PFSK-1 (cell line): ENCODE measurements at regions not wholly inside any gene's neighbourhood (a gene's known extent, or its start where the extent isn't known, plus 50 kb on each side); places are given as distances from the start of the nearest gene placed in this dataset.

Experiments
- FOXP2 ChIP-seq: optimal IDR thresholded peaks from 2 replicates; pipeline ENCODE3; 2011; ENCODE audit warnings: borderline replicate concordance, control low read depth, inconsistent platforms; ENCODE audit not compliant: insufficient read depth; ENCODE audit errors: extremely low read length, extremely low read depth
- POLR2AphosphoS5 ChIP-seq: IDR thresholded peaks from 2 replicates; pipeline ENCODE4 v1.6.1; 2012; ENCODE audit warnings: low read depth, mild to moderate bottlenecking, control low read depth, low read length, moderate library complexity
- SIN3A ChIP-seq: IDR thresholded peaks from 2 replicates; pipeline ENCODE4 v1.6.1; 2012; ENCODE audit warnings: mild to moderate bottlenecking, low read length, moderate library complexity, borderline replicate concordance; ENCODE audit not compliant: insufficient read depth
- TAF1 ChIP-seq: IDR thresholded peaks from 2 replicates; pipeline ENCODE4 v1.6.1; 2012; ENCODE audit warnings: low read length, control low read depth, borderline replicate concordance; ENCODE audit not compliant: insufficient read depth
- TF ChIP-seq, protein P1 (sequence below), 2 experiments: IDR thresholded peaks; 2 replicates each; pipeline versions ENCODE4 v1.6.1 to v1.8.0; 2011 to 2012; ENCODE audit warnings: low read depth in 2 of 2, low read length in 2 of 2, control low read depth in 1 of 2, inconsistent platforms in 1 of 2, mild to moderate bottlenecking in 1 of 2, moderate library complexity in 1 of 2; ENCODE audit not compliant: insufficient read depth in 1 of 2

DNA sequence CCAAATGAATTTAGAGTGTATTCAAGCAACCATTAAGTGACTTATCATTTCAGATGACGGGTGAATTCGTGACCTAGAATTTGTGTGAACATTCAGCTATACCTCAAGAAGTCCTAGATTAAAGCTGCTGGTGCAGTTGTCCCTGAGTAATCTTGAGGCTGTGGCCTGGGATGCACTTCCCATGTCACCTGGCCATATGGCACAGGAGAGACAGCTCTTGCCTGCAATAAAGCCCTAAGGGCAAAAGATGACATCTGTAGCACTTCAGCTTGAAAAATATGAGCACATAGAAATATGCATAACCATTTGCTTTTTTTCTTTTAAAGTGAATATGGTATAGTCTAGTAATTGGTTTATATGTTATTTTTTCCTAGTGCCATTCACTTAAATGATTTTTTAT is 125.8 kb downstream of the FHDC1 start:
- TF ChIP-seq TAF1: no peak
- TF ChIP-seq SIN3A: no peak
- TF ChIP-seq POLR2AphosphoS5: no peak

DNA sequence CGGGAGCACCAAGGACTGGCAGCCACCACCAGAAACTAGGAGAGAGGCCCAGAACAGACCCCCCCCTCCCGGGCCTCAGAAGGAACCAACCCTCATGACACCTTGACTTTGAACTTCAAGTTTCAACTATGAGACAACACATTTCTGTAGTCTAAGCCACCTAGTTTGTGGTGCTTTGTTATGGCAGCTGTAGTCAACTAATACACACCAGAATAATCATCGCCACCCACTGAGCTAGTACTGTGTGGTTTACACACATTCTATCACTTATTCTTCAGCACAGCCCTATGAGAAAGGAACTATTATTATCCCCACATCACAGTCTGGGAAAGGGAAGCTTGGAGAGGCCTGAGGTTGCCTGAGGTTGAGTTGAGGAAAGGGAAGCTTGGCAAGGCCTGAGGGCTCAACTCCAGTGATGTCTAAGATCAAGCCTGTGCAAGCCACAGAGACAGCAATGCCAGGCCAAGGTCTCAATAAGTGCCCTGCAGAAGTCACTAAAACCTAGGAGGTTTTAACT is 126.6 kb downstream of the FHDC1 start:
- TF ChIP-seq, protein P1, sequence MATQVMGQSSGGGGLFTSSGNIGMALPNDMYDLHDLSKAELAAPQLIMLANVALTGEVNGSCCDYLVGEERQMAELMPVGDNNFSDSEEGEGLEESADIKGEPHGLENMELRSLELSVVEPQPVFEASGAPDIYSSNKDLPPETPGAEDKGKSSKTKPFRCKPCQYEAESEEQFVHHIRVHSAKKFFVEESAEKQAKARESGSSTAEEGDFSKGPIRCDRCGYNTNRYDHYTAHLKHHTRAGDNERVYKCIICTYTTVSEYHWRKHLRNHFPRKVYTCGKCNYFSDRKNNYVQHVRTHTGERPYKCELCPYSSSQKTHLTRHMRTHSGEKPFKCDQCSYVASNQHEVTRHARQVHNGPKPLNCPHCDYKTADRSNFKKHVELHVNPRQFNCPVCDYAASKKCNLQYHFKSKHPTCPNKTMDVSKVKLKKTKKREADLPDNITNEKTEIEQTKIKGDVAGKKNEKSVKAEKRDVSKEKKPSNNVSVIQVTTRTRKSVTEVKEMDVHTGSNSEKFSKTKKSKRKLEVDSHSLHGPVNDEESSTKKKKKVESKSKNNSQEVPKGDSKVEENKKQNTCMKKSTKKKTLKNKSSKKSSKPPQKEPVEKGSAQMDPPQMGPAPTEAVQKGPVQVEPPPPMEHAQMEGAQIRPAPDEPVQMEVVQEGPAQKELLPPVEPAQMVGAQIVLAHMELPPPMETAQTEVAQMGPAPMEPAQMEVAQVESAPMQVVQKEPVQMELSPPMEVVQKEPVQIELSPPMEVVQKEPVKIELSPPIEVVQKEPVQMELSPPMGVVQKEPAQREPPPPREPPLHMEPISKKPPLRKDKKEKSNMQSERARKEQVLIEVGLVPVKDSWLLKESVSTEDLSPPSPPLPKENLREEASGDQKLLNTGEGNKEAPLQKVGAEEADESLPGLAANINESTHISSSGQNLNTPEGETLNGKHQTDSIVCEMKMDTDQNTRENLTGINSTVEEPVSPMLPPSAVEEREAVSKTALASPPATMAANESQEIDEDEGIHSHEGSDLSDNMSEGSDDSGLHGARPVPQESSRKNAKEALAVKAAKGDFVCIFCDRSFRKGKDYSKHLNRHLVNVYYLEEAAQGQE (IDR thresholded peaks at IDR 0.05; ENCODE audit: insufficient read depth in 1 of 2, low read depth in 2 of 2, low read length in 2 of 2): no peak
- TF ChIP-seq POLR2AphosphoS5: no peak
- no peak for TF ChIP-seq TAF1

DNA sequence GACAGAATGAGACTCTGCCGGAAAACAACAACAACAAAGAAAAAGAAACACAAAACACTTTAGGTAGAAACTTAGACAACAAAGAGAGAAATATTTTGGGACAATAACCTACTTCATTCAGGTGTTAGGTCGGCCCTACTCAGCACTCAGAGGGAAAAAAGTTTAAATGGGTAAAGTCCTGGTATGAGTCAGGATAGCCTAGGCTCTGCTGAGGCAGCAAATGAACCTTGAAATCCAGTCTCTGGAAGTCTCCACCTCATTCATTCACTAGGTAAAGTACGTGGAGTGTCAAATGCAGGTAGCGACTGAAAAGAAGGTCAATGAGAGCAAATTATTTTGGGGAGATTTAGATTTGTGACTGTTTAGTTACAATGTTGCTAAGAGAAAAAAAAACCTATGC is 127.4 kb downstream of the FHDC1 start:
- TF ChIP-seq FOXP2: no peak
- no peak for TF ChIP-seq POLR2AphosphoS5
- TF ChIP-seq SIN3A: no peak
- TF ChIP-seq TAF1: no peak
- TF ChIP-seq, protein P1 (IDR thresholded peaks at IDR 0.05; ENCODE audit: insufficient read depth in 1 of 2, low read depth in 2 of 2, low read length in 2 of 2): no peak

DNA sequence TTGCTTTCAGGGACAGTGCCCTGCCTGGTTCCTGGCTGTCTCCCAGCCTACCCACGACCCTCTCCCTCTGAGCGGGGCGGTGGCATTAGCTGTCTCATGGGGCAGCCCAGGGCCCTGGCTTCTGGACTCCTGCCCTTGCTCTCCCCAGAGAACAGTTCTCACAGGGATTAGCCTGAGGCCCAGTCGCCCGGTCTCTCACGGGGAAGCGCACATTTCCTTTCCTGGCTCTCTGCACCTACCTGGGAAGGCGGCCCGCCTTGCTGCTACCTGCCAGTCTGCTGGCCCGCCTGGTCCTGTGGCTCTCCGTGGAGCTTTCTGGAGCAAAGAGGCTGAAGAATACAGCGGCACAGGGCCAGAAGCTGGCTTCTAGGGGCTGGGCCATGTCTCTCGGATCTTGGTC is 128.4 kb downstream of the FHDC1 start:
- no peak for TF ChIP-seq SIN3A
- TF ChIP-seq TAF1: no peak
- no peak for TF ChIP-seq POLR2AphosphoS5
- TF ChIP-seq, protein P1 (IDR thresholded peaks at IDR 0.05; ENCODE audit: insufficient read depth in 1 of 2, low read depth in 2 of 2, low read length in 2 of 2): no peak
- no peak for TF ChIP-seq FOXP2

DNA sequence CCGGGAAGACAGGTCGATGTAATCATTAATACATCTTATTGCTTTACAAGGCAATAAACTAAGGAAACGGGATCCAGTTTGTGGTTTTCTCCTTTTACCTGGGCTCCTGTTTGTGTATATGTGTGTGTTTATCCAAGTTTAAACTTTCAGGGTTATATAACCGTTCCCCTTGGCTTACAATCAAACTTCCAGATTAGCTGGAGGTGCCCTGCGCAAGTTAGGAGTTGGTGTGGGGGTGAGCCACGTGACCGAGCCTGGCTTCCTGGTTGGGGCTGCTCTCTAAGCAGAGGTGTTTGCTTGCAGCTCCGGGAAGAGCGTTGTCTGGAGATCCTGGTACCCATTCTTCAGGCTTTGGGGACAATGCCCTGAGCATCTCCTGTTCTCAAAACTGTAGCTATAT is 129.2 kb downstream of the FHDC1 start:
- no peak for TF ChIP-seq FOXP2
- TF ChIP-seq TAF1: no peak
- no peak for TF ChIP-seq POLR2AphosphoS5
- TF ChIP-seq SIN3A: no peak
- TF ChIP-seq, protein P1 (IDR thresholded peaks at IDR 0.05; ENCODE audit: insufficient read depth in 1 of 2, low read depth in 2 of 2, low read length in 2 of 2): no peak
